Nephron (organoid): ENCODE measurements at regions not wholly inside any gene's neighbourhood (a gene's known extent, or its start where the extent isn't known, plus 50 kb on each side); places are given as distances from the start of the nearest gene placed in this dataset.

ENCODE experiments used
- H3K27ac Mint-ChIP-seq, 3 experiments: 2 replicates each; pipeline ENCODE4 v1.8.0; 2020; ENCODE audit warnings: mixed read lengths in 3 of 3, mild to moderate bottlenecking in 2 of 3, moderate library complexity in 1 of 3
- H3K27me3 Mint-ChIP-seq: 2 replicates; pipeline ENCODE4 v1.8.0; 2021; ENCODE audit warnings: low read depth, mild to moderate bottlenecking, moderate library complexity, mixed read lengths
- H3K36me3 Mint-ChIP-seq: 2 replicates; pipeline ENCODE4 v1.8.0; 2020; ENCODE audit warnings: low read depth, mixed read lengths
- H3K4me1 Mint-ChIP-seq: 2 replicates; pipeline ENCODE4 v1.8.0; 2020; ENCODE audit warnings: mixed read lengths
- H3K4me3 Mint-ChIP-seq, 3 experiments: 2 replicates each; pipeline ENCODE4 v1.8.0; 2020; ENCODE audit warnings: mild to moderate bottlenecking in 3 of 3, mixed read lengths in 3 of 3, moderate library complexity in 2 of 3
- H3K9me3 Mint-ChIP-seq: 2 replicates; pipeline ENCODE4 v1.8.0; 2020; ENCODE audit warnings: mixed read lengths
- TF ChIP-seq, protein P1 (sequence below), 3 experiments: fragments of 200-600 bp; sonication (generic); IDR thresholded peaks; one replicate each; pipeline ENCODE4 v1.5.0; 2021; ENCODE audit warnings: antibody characterized with exemption in 3 of 3; ENCODE audit not compliant: unreplicated experiment in 3 of 3

DNA sequence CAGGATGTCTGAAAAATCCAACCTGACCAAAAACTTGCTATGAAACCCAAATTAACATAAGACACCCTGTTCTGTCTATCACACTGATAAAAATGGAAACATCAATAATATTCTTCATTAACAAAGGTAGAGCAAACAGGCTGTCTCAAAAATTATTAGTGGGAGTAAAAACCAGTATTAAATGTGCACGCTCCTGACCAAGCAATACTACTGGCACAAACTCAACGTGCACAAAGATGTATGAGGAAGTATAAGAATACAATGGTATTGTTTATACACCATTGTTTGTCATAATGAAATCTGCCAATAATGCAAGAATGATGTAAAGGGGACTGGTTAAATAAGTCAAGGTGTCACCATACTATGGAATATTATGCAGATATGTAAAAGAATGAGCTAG, 288.5 kb downstream of the MN1 start:
- Mint-ChIP-seq H3K9me3 (peaks cover 2% of the 10 kb centered on the region), H3K4me1 (peaks cover 85% of the 10 kb centered on the region), H3K4me3 (no peak overlapping the region), H3K36me3 (no peaks in the 10 kb centered on the region), H3K27me3 (peaks cover 14% of the 10 kb centered on the region), H3K27ac (peak overlapping the region; percentile 37 to 98 (median 71))
- TF ChIP-seq, protein P1, sequence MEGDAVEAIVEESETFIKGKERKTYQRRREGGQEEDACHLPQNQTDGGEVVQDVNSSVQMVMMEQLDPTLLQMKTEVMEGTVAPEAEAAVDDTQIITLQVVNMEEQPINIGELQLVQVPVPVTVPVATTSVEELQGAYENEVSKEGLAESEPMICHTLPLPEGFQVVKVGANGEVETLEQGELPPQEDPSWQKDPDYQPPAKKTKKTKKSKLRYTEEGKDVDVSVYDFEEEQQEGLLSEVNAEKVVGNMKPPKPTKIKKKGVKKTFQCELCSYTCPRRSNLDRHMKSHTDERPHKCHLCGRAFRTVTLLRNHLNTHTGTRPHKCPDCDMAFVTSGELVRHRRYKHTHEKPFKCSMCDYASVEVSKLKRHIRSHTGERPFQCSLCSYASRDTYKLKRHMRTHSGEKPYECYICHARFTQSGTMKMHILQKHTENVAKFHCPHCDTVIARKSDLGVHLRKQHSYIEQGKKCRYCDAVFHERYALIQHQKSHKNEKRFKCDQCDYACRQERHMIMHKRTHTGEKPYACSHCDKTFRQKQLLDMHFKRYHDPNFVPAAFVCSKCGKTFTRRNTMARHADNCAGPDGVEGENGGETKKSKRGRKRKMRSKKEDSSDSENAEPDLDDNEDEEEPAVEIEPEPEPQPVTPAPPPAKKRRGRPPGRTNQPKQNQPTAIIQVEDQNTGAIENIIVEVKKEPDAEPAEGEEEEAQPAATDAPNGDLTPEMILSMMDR (IDR thresholded peaks at IDR 0.05; ENCODE audit: unreplicated experiment in 3 of 3): no peak

DNA sequence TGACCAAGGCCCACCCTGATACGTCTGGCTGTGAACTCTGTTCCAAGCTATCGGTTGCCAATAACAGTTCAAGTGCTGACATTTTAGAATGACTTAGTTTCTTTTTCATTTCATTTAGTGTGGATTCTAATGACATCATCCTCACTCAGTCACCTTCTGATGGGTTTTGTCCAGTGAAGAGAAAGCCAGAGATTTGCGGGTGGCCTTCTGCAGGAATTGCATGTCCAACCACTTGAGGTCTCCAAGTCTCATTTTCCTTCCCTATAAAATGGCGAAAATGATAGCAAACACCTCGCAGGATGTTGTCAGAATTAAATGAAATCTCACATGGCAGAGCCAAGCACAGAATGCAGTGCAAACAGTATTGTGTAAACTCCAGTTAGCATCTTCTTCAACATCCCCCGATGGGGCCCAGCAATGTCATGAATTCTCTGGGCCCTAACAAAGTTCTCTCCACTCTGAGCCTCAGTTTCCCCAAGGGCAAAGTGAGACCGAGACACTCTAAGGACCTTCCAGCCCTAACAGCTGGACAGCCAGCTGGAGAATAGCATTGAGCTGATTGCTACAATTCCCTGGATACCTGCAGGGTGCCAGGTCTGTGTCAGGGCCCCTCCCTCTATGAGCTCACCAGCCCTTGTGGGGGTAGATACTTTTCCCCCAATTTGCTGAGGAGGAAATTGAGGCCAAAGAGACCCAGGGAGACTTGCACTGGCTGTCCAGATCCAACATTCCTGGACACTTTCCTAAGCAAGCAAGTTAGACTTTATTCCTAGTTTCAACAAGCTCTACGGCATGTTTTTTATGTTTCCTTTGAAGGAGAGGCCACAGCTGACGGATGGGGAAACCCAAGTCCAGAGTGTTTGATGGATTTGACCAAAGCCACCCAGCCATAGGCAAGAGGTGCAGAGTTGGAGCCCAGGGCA, 286.7 kb downstream of the MN1 start:
- Mint-ChIP-seq H3K36me3 (no peaks in the 10 kb centered on the region), H3K4me3 (no peak overlapping the region), H3K27me3 (peaks cover 6% of the 10 kb centered on the region), H3K4me1 (peaks cover 81% of the 10 kb centered on the region), H3K9me3 (peaks cover 2% of the 10 kb centered on the region), H3K27ac (peak overlapping the region; percentile 88 to 98 (median 98))
- TF ChIP-seq, protein P1 (IDR thresholded peaks at IDR 0.05; ENCODE audit: unreplicated experiment in 3 of 3): no peak

DNA sequence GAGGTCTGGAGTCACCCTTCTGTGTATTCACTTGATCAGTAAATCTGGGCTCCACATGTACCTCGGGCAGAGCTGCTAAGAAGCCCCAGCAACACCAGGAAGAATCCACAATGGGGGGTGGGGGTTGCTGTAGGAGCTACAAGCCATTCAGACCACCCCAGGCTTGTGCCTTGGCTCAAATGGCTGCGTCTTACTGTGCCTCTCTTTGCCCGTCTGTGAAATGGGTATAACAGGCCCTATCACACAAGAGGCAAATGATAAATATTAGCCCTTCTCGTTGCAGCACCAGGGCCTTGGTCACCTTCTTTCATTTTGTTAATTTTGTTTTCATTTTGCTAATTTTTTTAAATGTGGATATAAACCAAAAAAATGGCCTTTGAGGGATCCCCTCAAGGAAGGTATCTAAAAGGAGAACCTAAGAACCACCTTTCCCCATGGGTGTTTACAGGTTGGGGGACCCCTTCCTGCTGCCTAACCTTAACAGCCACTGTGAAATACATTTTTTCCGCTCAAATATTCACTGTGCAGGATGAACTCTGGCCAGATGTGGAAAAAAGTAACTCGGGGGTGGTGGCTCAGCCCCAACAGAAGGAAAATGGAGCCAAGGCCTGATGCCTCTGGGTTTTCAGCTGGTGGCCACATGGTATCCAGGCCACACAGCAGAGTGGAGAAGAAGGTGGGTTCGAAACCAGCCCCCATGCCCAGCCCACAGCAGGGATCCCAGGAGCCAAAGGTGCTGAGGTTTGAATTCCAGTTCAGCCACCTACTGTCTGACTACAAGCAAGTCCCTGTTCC, 284.0 kb downstream of the MN1 start:
- Mint-ChIP-seq H3K27ac (peak overlapping the region; percentile 72 to 98 (median 98)), H3K4me3 (no peak overlapping the region), H3K9me3 (peaks cover 2% of the 10 kb centered on the region), H3K4me1 (peaks cover 55% of the 10 kb centered on the region), H3K36me3 (no peaks in the 10 kb centered on the region), H3K27me3 (no peaks in the 10 kb centered on the region)
- TF ChIP-seq, protein P1 (IDR thresholded peaks at IDR 0.05; ENCODE audit: unreplicated experiment in 3 of 3): no peak

DNA sequence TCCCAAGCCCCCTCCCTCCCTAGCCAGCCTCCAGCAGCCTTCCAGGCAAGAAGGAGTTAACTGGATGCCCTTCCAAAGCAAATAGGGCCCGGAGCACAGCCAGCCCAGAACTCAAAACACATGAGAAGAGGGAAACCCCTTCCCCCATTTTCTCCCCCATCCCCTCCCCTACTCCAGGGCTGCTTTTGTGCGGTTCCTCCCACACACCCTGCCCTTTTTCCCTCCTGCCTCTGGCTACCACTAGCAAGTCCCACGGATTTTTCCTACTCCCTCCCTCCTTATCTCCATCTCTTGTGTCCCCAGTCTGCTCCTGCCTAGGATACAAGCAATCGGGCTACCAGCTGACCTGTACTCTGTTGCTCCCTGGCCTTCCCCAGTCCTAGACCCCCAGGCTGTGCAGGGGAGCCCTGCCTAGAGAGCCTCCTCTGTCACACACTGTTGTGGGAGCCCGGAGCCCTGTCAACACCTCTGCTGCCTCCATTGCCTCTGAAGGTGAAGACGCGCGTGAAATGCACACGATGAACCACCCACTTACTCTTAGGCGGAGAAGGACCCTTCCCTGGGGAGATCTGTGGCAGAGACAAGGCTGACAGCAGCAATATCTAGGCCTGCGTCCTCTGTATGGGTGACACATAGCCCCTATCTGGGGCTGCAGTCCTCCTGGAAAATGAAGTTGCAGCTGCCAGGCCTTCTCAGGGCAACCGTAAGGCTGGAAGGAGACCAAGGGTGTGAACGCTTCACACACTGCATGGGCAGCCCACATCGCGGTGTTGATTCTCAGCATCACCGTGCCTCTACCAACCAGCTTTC, 282.8 kb downstream of the MN1 start:
- TF ChIP-seq, protein P1 (IDR thresholded peaks at IDR 0.05; ENCODE audit: unreplicated experiment in 3 of 3): no peak
- H3K4me3 Mint-ChIP-seq: peak overlapping the region in 2 of 3 experiments; percentile 0 to 4
- peaks cover 53% of the 10 kb centered on the region for H3K4me1 Mint-ChIP-seq
- peaks cover 2% of the 10 kb centered on the region for H3K9me3 Mint-ChIP-seq
- no peaks in the 10 kb centered on the region for H3K36me3 Mint-ChIP-seq
- H3K27ac Mint-ChIP-seq: peak overlapping the region; percentile 72 to 98 (median 82)
- peaks cover 5% of the 10 kb centered on the region for H3K27me3 Mint-ChIP-seq

DNA sequence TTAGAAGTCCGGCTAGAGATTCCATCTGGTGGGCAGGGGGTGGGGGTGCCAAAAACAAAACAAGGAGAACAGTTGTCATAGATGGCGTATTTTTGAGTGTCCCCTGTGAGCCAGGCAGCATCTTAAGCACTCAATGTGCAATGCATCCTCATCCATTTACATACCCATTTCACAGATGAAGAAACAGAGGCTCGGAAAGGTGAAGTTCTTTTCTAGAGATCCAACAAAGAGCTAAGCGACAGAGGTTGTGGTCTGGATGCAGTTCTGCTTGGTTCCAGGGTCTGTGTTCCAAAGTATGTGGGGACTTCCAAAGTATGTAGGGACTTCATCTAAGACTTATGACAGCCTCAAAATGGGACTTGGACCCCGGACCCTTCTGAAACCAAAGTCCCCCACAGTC, 277.8 kb downstream of the MN1 start:
- Mint-ChIP-seq H3K4me3 (no peak overlapping the region), H3K4me1 (peaks cover 32% of the 10 kb centered on the region), H3K36me3 (no peaks in the 10 kb centered on the region), H3K9me3 (peaks cover 5% of the 10 kb centered on the region), H3K27ac (peak overlapping the region in 1 of 3 experiments; percentile 50), H3K27me3 (peaks cover 21% of the 10 kb centered on the region)
- TF ChIP-seq, protein P1 (IDR thresholded peaks at IDR 0.05; ENCODE audit: unreplicated experiment in 3 of 3): no peak
